Activated CD4-positive, alpha-beta T cell treated with anti-CD3 and anti-CD28 coated beads, Interleukin-2, amount 10 ng/mL, durations not matched to agents 7 days and 5 days (primary cell): ENCODE measurements at regions not wholly inside any gene's neighbourhood (a gene's known extent, or its start where the extent isn't known, plus 50 kb on each side); places are given as distances from the start of the nearest gene placed in this dataset.

ENCODE experiments used
- CTCF ChIA-PET: fragments of 350-600 bp; sonication (Branson Sonifier 250); formaldehyde crosslinking; loops from one replicate; lab custom pipeline; 2021; ENCODE audit warnings: antibody characterized with exemption; lab: Charles Lee
- POLR2A ChIA-PET: fragments of 350-600 bp; sonication (Branson Sonifier 250); formaldehyde crosslinking; loops from one replicate; lab custom pipeline; 2021; ENCODE audit warnings: antibody characterized with exemption; lab: Charles Lee
- DNase-seq: peaks from one replicate; pipeline ENCODE4 v3.0.0-alpha.2; 2020
- H3K27ac Mint-ChIP-seq: one replicate; pipeline ENCODE4 v1.8.0; 2021; ENCODE audit warnings: mild to moderate bottlenecking, moderate library complexity, mixed read lengths
- H3K27me3 Mint-ChIP-seq: one replicate; pipeline ENCODE4 v1.8.0; 2021; ENCODE audit warnings: mixed read lengths
- H3K36me3 Mint-ChIP-seq: one replicate; pipeline ENCODE4 v1.8.0; 2021; ENCODE audit warnings: low read depth, mixed read lengths
- H3K4me1 Mint-ChIP-seq: one replicate; pipeline ENCODE4 v1.8.0; 2021; ENCODE audit warnings: mixed read lengths
- H3K4me3 Mint-ChIP-seq: one replicate; pipeline ENCODE4 v1.8.0; 2021; ENCODE audit warnings: mild to moderate bottlenecking, moderate library complexity, mixed read lengths
- H3K9me3 Mint-ChIP-seq: one replicate; pipeline ENCODE4 v1.8.0; 2021; ENCODE audit warnings: mixed read lengths

GRCh38 chr10:33802566-33802965 is 468.1 kb upstream of the NRP1 start:
- no peak overlapping the region for H3K27ac Mint-ChIP-seq
- ChIA-PET POLR2A (no interaction called here), CTCF (no interaction called here)
- H3K27me3 Mint-ChIP-seq = no peaks in the 10 kb centered on the region
- H3K4me3 Mint-ChIP-seq = no peak overlapping the region
- H3K9me3 Mint-ChIP-seq = no peaks in the 10 kb centered on the region
- no peaks in the 10 kb centered on the region for H3K4me1 Mint-ChIP-seq
- DNase-seq = no peak
- H3K36me3 Mint-ChIP-seq = no peaks in the 10 kb centered on the region

- Mint-ChIP-seq H3K4me3 (no peak overlapping the region), H3K9me3 (no peaks in the 10 kb centered on the region), H3K27ac (no peak overlapping the region), H3K27me3 (no peaks in the 10 kb centered on the region), H3K36me3 (no peaks in the 10 kb centered on the region), H3K4me1 (no peaks in the 10 kb centered on the region)
- no peak for DNase-seq
- POLR2A ChIA-PET = no interaction called here
- CTCF ChIA-PET = no interaction called here
These were observed 467.2 kb upstream of the NRP1 start for GRCh38 chr10:33801705-33802104.

- CTCF ChIA-PET = no interaction called here
- H3K36me3 Mint-ChIP-seq = no peaks in the 10 kb centered on the region
- POLR2A ChIA-PET = no interaction called here
- no peak overlapping the region for H3K4me3 Mint-ChIP-seq
- DNase-seq = no peak
- no peaks in the 10 kb centered on the region for H3K27me3 Mint-ChIP-seq
- no peak overlapping the region for H3K27ac Mint-ChIP-seq
- H3K9me3 Mint-ChIP-seq = no peaks in the 10 kb centered on the region
- no peaks in the 10 kb centered on the region for H3K4me1 Mint-ChIP-seq
These were observed 466.5 kb upstream of the NRP1 start for GRCh38 chr10:33800986-33801385.

- Mint-ChIP-seq H3K36me3 (no peaks in the 10 kb centered on the region), H3K27me3 (no peaks in the 10 kb centered on the region), H3K4me1 (no peaks in the 10 kb centered on the region), H3K9me3 (no peaks in the 10 kb centered on the region), H3K4me3 (no peak overlapping the region), H3K27ac (no peak overlapping the region)
- ChIA-PET POLR2A (no interaction called here), CTCF (no interaction called here)
- DNase-seq = no peak
These were observed 466.1 kb upstream of the NRP1 start for GRCh38 chr10:33800545-33800944.

- Mint-ChIP-seq H3K4me1 (no peaks in the 10 kb centered on the region), H3K4me3 (no peak overlapping the region), H3K27ac (no peak overlapping the region), H3K27me3 (no peaks in the 10 kb centered on the region), H3K36me3 (no peaks in the 10 kb centered on the region), H3K9me3 (no peaks in the 10 kb centered on the region)
- ChIA-PET CTCF (no interaction called here), POLR2A (no interaction called here)
- DNase-seq = no peak
These were observed 465.5 kb upstream of the NRP1 start for GRCh38 chr10:33799944-33800323.

GRCh38 chr10:33799281-33799943 is 464.9 kb upstream of the NRP1 start:
- ChIA-PET CTCF (no interaction called here), POLR2A (no interaction called here)
- no peak overlapping the region for H3K27ac Mint-ChIP-seq
- H3K4me1 Mint-ChIP-seq = no peaks in the 10 kb centered on the region
- H3K36me3 Mint-ChIP-seq = no peaks in the 10 kb centered on the region
- no peaks in the 10 kb centered on the region for H3K9me3 Mint-ChIP-seq
- H3K4me3 Mint-ChIP-seq = no peak overlapping the region
- H3K27me3 Mint-ChIP-seq = no peaks in the 10 kb centered on the region
- no peak for DNase-seq

- no peaks in the 10 kb centered on the region for H3K36me3 Mint-ChIP-seq
- POLR2A ChIA-PET = no interaction called here
- H3K4me3 Mint-ChIP-seq = no peak overlapping the region
- H3K4me1 Mint-ChIP-seq = no peaks in the 10 kb centered on the region
- H3K9me3 Mint-ChIP-seq = no peaks in the 10 kb centered on the region
- CTCF ChIA-PET = no interaction called here
- DNase-seq = no peak
- no peak overlapping the region for H3K27ac Mint-ChIP-seq
- no peaks in the 10 kb centered on the region for H3K27me3 Mint-ChIP-seq
These were observed 464.3 kb upstream of the NRP1 start for GRCh38 chr10:33798754-33799153.

GRCh38 chr10:33796680-33797079 is 462.2 kb upstream of the NRP1 start:
- CTCF ChIA-PET = no interaction called here
- no peak overlapping the region for H3K4me3 Mint-ChIP-seq
- POLR2A ChIA-PET = no interaction called here

GRCh38 chr10:33795529-33795928 is 461.1 kb upstream of the NRP1 start:
- no peak for DNase-seq
- POLR2A ChIA-PET = no interaction called here
- Mint-ChIP-seq H3K27me3 (no peaks in the 10 kb centered on the region), H3K9me3 (no peaks in the 10 kb centered on the region), H3K4me1 (no peaks in the 10 kb centered on the region), H3K4me3 (no peak overlapping the region), H3K36me3 (no peaks in the 10 kb centered on the region), H3K27ac (no peak overlapping the region)
- CTCF ChIA-PET = no interaction called here

More at GRCh38 chr10:33796680-33797079, 462.2 kb upstream of the NRP1 start:
- no peaks in the 10 kb centered on the region for H3K27me3 Mint-ChIP-seq
- no peak for DNase-seq
- H3K4me1 Mint-ChIP-seq = no peaks in the 10 kb centered on the region
- H3K9me3 Mint-ChIP-seq = no peaks in the 10 kb centered on the region
- no peaks in the 10 kb centered on the region for H3K36me3 Mint-ChIP-seq
- no peak overlapping the region for H3K27ac Mint-ChIP-seq

GRCh38 chr10:33794460-33794859 is 460.0 kb upstream of the NRP1 start:
- Mint-ChIP-seq H3K9me3 (no peaks in the 10 kb centered on the region), H3K4me1 (no peaks in the 10 kb centered on the region), H3K4me3 (no peak overlapping the region), H3K36me3 (no peaks in the 10 kb centered on the region), H3K27ac (no peak overlapping the region), H3K27me3 (no peaks in the 10 kb centered on the region)
- CTCF ChIA-PET = no interaction called here
- no peak for DNase-seq
- POLR2A ChIA-PET = no interaction called here

- POLR2A ChIA-PET = no interaction called here
These were observed 459.3 kb upstream of the NRP1 start for GRCh38 chr10:33793793-33794192.

GRCh38 chr10:33791272-33791660 is 456.8 kb upstream of the NRP1 start:
- DNase-seq = no peak
- Mint-ChIP-seq H3K9me3 (no peaks in the 10 kb centered on the region), H3K27ac (no peak overlapping the region), H3K36me3 (no peaks in the 10 kb centered on the region), H3K27me3 (no peaks in the 10 kb centered on the region), H3K4me1 (no peaks in the 10 kb centered on the region), H3K4me3 (no peak overlapping the region)
- CTCF ChIA-PET = no interaction called here
- POLR2A ChIA-PET = no interaction called here

More at GRCh38 chr10:33793793-33794192, 459.3 kb upstream of the NRP1 start:
- Mint-ChIP-seq H3K4me1 (no peaks in the 10 kb centered on the region), H3K27ac (no peak overlapping the region), H3K27me3 (no peaks in the 10 kb centered on the region), H3K4me3 (no peak overlapping the region), H3K36me3 (no peaks in the 10 kb centered on the region), H3K9me3 (no peaks in the 10 kb centered on the region)
- CTCF ChIA-PET = no interaction called here
- no peak for DNase-seq

GRCh38 chr10:33790521-33791271 is 456.2 kb upstream of the NRP1 start:
- DNase-seq = no peak
- Mint-ChIP-seq H3K9me3 (peaks cover under 1% of the 10 kb centered on the region), H3K4me1 (no peaks in the 10 kb centered on the region), H3K36me3 (no peaks in the 10 kb centered on the region), H3K27ac (no peak overlapping the region), H3K27me3 (no peaks in the 10 kb centered on the region), H3K4me3 (no peak overlapping the region)
- CTCF ChIA-PET = no interaction called here
- POLR2A ChIA-PET = no interaction called here

- Mint-ChIP-seq H3K36me3 (no peaks in the 10 kb centered on the region), H3K27me3 (no peaks in the 10 kb centered on the region), H3K4me1 (no peaks in the 10 kb centered on the region), H3K27ac (no peak overlapping the region), H3K4me3 (no peak overlapping the region), H3K9me3 (peaks cover 2% of the 10 kb centered on the region)
- CTCF ChIA-PET = no interaction called here
- POLR2A ChIA-PET = no interaction called here
- no peak for DNase-seq
These were observed 449.1 kb upstream of the NRP1 start for GRCh38 chr10:33783557-33783956.
